CD8-positive, alpha-beta memory T cell (primary cell): ENCODE measurements at regions not wholly inside any gene's neighbourhood (a gene's known extent, or its start where the extent isn't known, plus 50 kb on each side); places are given as distances from the start of the nearest gene placed in this dataset.

Source experiments
- CTCF ChIA-PET: fragments of 350-600 bp; sonication (Branson Sonifier 250); formaldehyde crosslinking; loops from one replicate; lab custom pipeline; 2021; ENCODE audit warnings: antibody characterized with exemption; lab: Charles Lee
- POLR2A ChIA-PET: fragments of 350-600 bp; sonication (Branson Sonifier 250); formaldehyde crosslinking; loops from one replicate; lab custom pipeline; 2021; ENCODE audit warnings: antibody characterized with exemption; lab: Charles Lee
- DNase-seq, 5 donors: peaks; one replicate each; pipeline versions ENCODE4 v3.0.0 to v3.0.0-alpha.2; 2020 to 2022; ENCODE audit warnings: mixed read lengths in 1 of 5
- H3K27ac ChIP-seq: one replicate; pipeline ENCODE4 v1.7.0; 2013; ENCODE audit warnings: low read depth, mild to moderate bottlenecking, low read length, moderate library complexity
- H3K27me3 ChIP-seq: 2 replicates; pipeline ENCODE4 v1.7.0; 2013; ENCODE audit warnings: low read length, mild to moderate bottlenecking; ENCODE audit not compliant: insufficient read depth, poor library complexity, severe bottlenecking
- H3K36me3 ChIP-seq: 2 replicates; pipeline ENCODE4 v1.7.0; 2013; ENCODE audit warnings: mild to moderate bottlenecking, low read length, moderate library complexity; ENCODE audit not compliant: insufficient read depth
- H3K4me1 ChIP-seq: 2 replicates; pipeline ENCODE4 v1.7.0; 2013; ENCODE audit warnings: mild to moderate bottlenecking, low read length, moderate library complexity; ENCODE audit not compliant: insufficient read depth
- H3K4me3 ChIP-seq: 2 replicates; pipeline ENCODE4 v1.7.0; 2013; ENCODE audit warnings: mild to moderate bottlenecking, low read length
- H3K9me3 ChIP-seq: 2 replicates; pipeline ENCODE4 v1.7.0; 2013; ENCODE audit warnings: mild to moderate bottlenecking, low read length
- H3K27ac Mint-ChIP-seq, 8 donors: one replicate each; pipeline ENCODE4 v1.8.0; 2020 to 2021; ENCODE audit warnings: mixed read lengths in 8 of 8, mild to moderate bottlenecking in 6 of 8, inconsistent platforms in 3 of 8, moderate library complexity in 3 of 8
- H3K27me3 Mint-ChIP-seq, 2 donors: one replicate each; pipeline ENCODE4 v1.8.0; 2020 to 2021; ENCODE audit warnings: mixed read lengths in 2 of 2, mild to moderate bottlenecking in 1 of 2, moderate library complexity in 1 of 2
- H3K36me3 Mint-ChIP-seq, 3 donors: one replicate each; pipeline ENCODE4 v1.8.0; 2020 to 2021; ENCODE audit warnings: mixed read lengths in 3 of 3, inconsistent platforms in 1 of 3, mild to moderate bottlenecking in 1 of 3
- H3K4me1 Mint-ChIP-seq, 3 donors: one replicate each; pipeline ENCODE4 v1.8.0; 2020 to 2021; ENCODE audit warnings: mixed read lengths in 3 of 3, inconsistent platforms in 1 of 3, mild to moderate bottlenecking in 1 of 3
- H3K4me3 Mint-ChIP-seq, 7 donors: one replicate each; pipeline ENCODE4 v1.8.0; 2020 to 2021; ENCODE audit warnings: mixed read lengths in 7 of 7, mild to moderate bottlenecking in 6 of 7, moderate library complexity in 4 of 7, inconsistent platforms in 2 of 7
- H3K9me3 Mint-ChIP-seq, 5 donors: one replicate each; pipeline ENCODE4 v1.8.0; 2020 to 2022; ENCODE audit warnings: mixed read lengths in 5 of 5, mild to moderate bottlenecking in 3 of 5, moderate library complexity in 2 of 5, inconsistent platforms in 1 of 5

DNA sequence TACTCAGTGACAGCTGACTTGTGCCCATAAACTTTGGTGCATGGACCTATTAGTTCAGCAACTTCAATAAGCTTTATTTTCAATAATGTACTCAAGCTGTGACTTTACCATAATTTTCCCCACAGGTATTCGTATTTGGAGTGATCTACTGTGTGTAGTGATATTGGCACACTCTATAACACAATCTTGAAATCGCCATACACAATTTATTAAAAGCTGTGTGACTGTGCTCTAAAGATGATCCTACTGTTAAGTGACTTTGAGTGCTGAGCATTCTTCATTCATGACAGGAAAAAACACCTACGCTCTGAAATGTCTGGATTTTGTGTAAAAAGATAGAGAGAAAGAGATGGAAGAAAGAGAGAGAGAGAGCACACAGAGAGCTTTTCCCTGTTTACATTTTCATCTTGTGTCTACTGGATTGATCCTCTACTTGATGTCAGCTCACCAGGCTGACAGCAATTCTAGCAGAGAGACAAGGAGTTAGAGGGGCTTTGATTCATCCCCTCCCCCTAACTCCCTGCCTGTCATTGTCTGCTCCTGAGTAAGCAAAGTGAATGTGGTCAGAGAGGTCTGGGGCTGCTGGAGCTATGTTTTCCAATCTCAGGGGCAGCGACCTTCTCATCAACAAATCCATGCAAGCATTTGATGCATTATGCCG is 538.7 kb upstream of the POU3F2 start:
- no peaks in the 10 kb centered on the region for H3K36me3 Mint-ChIP-seq
- ChIA-PET CTCF (interaction anchor here (0.6 kb wide), 1 partner anchor 8 kb away, joined by 3 read pairs; no protein-coding TSS in a partner anchor), POLR2A (no interaction called here)
- H3K9me3 ChIP-seq: no peaks in the 10 kb centered on the region
- no peak for DNase-seq
- no peak overlapping the region for H3K4me3 Mint-ChIP-seq
- no peaks in the 10 kb centered on the region for H3K27me3 Mint-ChIP-seq
- H3K9me3 Mint-ChIP-seq: peaks cover 0 to 4% (median 2%) of the 10 kb centered on the region in 5 donors
- H3K4me3 ChIP-seq: no peak overlapping the region
- H3K27me3 ChIP-seq: no peaks in the 10 kb centered on the region
- H3K27ac Mint-ChIP-seq: peak overlapping the region in 1 of 8 donors; percentile 55
- no peak overlapping the region for H3K27ac ChIP-seq
- no peaks in the 10 kb centered on the region for H3K4me1 Mint-ChIP-seq
- H3K4me1 ChIP-seq: no peaks in the 10 kb centered on the region
- H3K36me3 ChIP-seq: no peaks in the 10 kb centered on the region

DNA sequence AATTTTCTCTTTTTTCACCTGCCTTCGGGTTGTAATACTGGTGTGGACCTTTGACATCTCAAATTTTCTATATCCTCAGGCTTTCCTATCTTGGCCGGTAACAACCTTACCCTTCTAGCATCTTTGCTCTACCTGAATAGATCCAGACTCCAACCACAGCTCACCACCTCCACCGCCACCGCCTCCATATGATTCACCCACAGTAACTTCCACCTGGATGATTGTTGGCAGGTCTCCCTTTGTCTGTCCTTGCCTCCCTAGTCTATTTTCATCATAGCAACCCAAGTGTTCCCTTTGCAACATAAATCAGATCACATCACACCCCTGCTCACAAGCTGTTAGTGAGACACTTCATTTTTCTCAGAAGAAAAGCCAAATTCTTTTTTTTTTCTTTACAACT is 525.8 kb upstream of the POU3F2 start:
- H3K4me1 Mint-ChIP-seq: no peaks in the 10 kb centered on the region
- DNase-seq: no peak
- no peaks in the 10 kb centered on the region for H3K9me3 ChIP-seq
- no peaks in the 10 kb centered on the region for H3K27me3 Mint-ChIP-seq
- no peak overlapping the region for H3K4me3 Mint-ChIP-seq
- no peak overlapping the region for H3K27ac ChIP-seq
- H3K9me3 Mint-ChIP-seq: peaks cover 0 to 17% (median 4%) of the 10 kb centered on the region in 5 donors
- ChIA-PET POLR2A (no interaction called here), CTCF (no interaction called here)
- no peaks in the 10 kb centered on the region for H3K36me3 Mint-ChIP-seq
- no peak overlapping the region for H3K27ac Mint-ChIP-seq
- H3K36me3 ChIP-seq: no peaks in the 10 kb centered on the region
- H3K4me1 ChIP-seq: no peaks in the 10 kb centered on the region
- H3K27me3 ChIP-seq: no peaks in the 10 kb centered on the region
- no peak overlapping the region for H3K4me3 ChIP-seq

DNA sequence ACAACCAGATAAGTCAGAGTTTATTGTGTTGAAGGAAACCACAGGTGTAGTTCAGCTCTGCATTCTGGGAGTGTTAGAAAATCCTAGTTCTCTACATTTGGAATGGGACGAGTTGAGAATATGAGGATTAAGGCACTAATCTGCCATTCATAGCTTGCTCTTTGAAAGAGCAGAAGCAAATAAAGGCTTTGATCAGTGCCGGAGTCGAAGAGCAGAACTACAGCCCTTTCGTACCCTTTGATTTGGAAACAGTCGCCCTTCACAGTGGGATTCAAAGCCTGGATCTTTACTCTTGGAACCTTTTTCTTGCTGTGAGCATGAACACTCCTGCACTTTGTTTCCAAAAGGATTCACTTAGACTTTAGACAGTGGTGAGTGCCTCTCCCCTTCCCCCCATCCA is 523.9 kb upstream of the POU3F2 start:
- Histone ChIP-seq H3K36me3 (no peaks in the 10 kb centered on the region), H3K4me1 (no peaks in the 10 kb centered on the region), H3K9me3 (no peaks in the 10 kb centered on the region), H3K4me3 (no peak overlapping the region), H3K27ac (no peak overlapping the region), H3K27me3 (no peaks in the 10 kb centered on the region)
- H3K9me3 Mint-ChIP-seq: peaks cover 0 to 9% (median 4%) of the 10 kb centered on the region in 5 donors
- ChIA-PET POLR2A (no interaction called here), CTCF (no interaction called here)
- H3K4me3 Mint-ChIP-seq: no peak overlapping the region
- no peak overlapping the region for H3K27ac Mint-ChIP-seq
- no peaks in the 10 kb centered on the region for H3K27me3 Mint-ChIP-seq
- no peak for DNase-seq
- H3K4me1 Mint-ChIP-seq: no peaks in the 10 kb centered on the region
- H3K36me3 Mint-ChIP-seq: no peaks in the 10 kb centered on the region

DNA sequence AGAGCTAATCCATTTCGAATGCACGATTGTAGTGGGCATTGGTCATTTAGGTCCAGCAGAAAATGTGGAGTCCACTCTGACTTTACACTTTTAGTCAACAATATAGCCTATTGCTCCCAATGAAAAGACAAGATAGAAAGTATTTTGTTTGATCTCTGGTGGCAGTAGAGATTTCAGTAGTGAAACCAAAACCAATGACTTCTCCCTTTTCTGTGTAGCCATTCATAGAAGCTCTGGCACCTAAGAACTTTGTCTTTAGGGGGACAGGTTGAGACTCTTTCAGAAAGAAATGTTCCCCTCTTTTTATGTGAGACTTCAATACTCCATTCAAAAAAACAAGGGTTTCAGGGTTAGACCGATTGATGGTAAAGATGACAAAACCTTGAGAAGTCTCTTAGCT is 510.8 kb upstream of the POU3F2 start:
- Mint-ChIP-seq H3K4me1 (no peaks in the 10 kb centered on the region), H3K27ac (no peak overlapping the region), H3K9me3 (peaks cover 0 to 11% (median 0%) of the 10 kb centered on the region in 5 donors), H3K27me3 (no peaks in the 10 kb centered on the region), H3K4me3 (no peak overlapping the region), H3K36me3 (no peaks in the 10 kb centered on the region)
- Histone ChIP-seq H3K27ac (no peak overlapping the region), H3K27me3 (no peaks in the 10 kb centered on the region), H3K4me1 (no peaks in the 10 kb centered on the region), H3K36me3 (no peaks in the 10 kb centered on the region), H3K9me3 (no peaks in the 10 kb centered on the region), H3K4me3 (no peak overlapping the region)
- ChIA-PET CTCF (no interaction called here), POLR2A (no interaction called here)
- DNase-seq: no peak

DNA sequence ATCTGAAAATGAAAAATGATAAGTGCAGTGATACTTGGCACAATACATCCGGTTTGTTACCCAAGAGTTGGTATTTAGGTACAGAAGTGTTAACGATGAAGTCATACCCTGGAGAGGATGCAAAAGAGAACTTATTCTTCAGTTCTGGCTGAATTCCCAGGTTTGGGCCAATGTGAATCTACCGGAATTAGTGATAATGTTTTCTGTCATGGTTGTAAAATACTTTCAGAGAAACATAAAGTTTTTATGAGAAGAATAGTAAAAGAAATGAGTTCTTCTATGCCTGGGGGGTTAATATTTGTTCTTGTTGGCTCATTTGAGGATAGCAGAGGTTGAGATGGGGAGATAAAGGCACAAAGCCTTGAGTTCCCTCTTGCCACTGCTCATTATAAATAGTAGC is 509.9 kb upstream of the POU3F2 start:
- no peaks in the 10 kb centered on the region for H3K4me1 Mint-ChIP-seq
- H3K27ac ChIP-seq: no peak overlapping the region
- H3K27me3 ChIP-seq: no peaks in the 10 kb centered on the region
- no peaks in the 10 kb centered on the region for H3K36me3 ChIP-seq
- peaks cover 0 to 11% (median 0%) of the 10 kb centered on the region in 5 donors for H3K9me3 Mint-ChIP-seq
- H3K4me3 ChIP-seq: no peak overlapping the region
- no peaks in the 10 kb centered on the region for H3K27me3 Mint-ChIP-seq
- DNase-seq: no peak
- ChIA-PET POLR2A (no interaction called here), CTCF (no interaction called here)
- H3K4me1 ChIP-seq: no peaks in the 10 kb centered on the region
- no peaks in the 10 kb centered on the region for H3K36me3 Mint-ChIP-seq
- no peaks in the 10 kb centered on the region for H3K9me3 ChIP-seq
- no peak overlapping the region for H3K4me3 Mint-ChIP-seq
- no peak overlapping the region for H3K27ac Mint-ChIP-seq

DNA sequence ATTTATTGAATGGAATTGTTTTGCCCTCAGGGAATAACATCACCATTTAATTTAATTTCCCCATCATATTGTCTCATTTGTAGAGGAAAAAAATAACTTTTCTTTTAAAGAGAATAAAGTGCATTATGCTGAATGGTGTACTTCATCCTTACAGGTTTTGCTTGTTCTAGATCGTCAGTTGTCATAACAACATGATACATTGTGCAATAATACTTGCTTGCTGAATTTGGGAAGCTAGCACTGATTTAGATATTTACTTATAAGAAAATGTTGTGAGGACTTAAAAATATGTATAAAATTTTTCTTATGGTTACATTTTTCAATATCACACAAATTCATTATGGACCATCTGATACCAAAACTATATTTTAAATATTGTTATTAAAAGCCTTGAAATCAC is 509.0 kb upstream of the POU3F2 start:
- H3K9me3 ChIP-seq: no peaks in the 10 kb centered on the region
- Mint-ChIP-seq H3K4me3 (no peak overlapping the region), H3K9me3 (peaks cover 0 to 11% (median 0%) of the 10 kb centered on the region in 5 donors), H3K36me3 (no peaks in the 10 kb centered on the region), H3K27me3 (no peaks in the 10 kb centered on the region), H3K27ac (no peak overlapping the region), H3K4me1 (no peaks in the 10 kb centered on the region)
- no peaks in the 10 kb centered on the region for H3K4me1 ChIP-seq
- H3K36me3 ChIP-seq: no peaks in the 10 kb centered on the region
- DNase-seq: no peak
- POLR2A ChIA-PET: no interaction called here
- no peak overlapping the region for H3K4me3 ChIP-seq
- no peaks in the 10 kb centered on the region for H3K27me3 ChIP-seq
- CTCF ChIA-PET: no interaction called here
- H3K27ac ChIP-seq: no peak overlapping the region

DNA sequence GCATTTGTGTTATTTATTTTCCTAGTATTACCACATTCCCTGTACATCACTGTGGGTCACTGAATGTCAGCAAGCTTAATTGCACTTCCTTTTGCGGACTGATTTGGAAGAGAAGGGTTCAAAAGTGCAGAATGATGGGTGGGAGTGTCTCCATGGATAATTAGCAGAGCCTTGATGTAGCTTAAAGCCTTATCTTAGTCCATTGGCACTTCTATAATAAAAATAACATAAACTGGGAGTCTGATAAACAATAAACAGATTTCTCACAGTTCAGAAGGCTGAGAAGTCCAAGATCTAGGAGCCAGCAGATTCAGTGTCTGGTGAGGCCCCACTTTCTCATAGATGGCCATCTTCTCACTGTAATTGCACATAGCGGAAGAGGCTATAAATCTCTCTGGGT is 501.1 kb upstream of the POU3F2 start:
- ChIA-PET POLR2A (no interaction called here), CTCF (no interaction called here)
- no peaks in the 10 kb centered on the region for H3K27me3 Mint-ChIP-seq
- H3K36me3 Mint-ChIP-seq: no peaks in the 10 kb centered on the region
- peak overlapping the region in 1 of 8 donors; percentile 37 for H3K27ac Mint-ChIP-seq
- DNase-seq: no peak
- Histone ChIP-seq H3K27me3 (no peaks in the 10 kb centered on the region), H3K36me3 (no peaks in the 10 kb centered on the region), H3K9me3 (no peaks in the 10 kb centered on the region), H3K4me1 (no peaks in the 10 kb centered on the region), H3K27ac (no peak overlapping the region), H3K4me3 (no peak overlapping the region)
- H3K4me1 Mint-ChIP-seq: no peaks in the 10 kb centered on the region
- no peak overlapping the region for H3K4me3 Mint-ChIP-seq
- peaks cover 0 to 9% (median 0%) of the 10 kb centered on the region in 5 donors for H3K9me3 Mint-ChIP-seq

DNA sequence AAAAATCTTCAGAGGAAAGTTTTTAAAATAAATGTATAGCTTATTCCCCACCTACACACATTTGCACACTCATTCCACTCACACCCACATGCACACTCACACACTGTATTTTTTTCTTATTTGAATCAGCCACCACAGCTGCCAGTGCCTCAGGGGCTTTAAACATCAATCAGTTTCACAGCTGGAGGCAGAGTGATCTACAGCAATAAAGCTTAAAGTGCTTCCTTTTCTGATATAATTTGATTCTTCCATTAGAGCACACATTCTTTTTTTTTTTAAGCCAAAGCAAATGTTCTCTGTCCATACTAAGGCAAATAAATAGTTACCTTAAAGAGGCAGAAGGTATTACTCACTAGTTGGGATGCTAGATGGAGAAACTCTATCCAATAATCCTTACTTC is 498.8 kb upstream of the POU3F2 start:
- Mint-ChIP-seq H3K4me1 (no peaks in the 10 kb centered on the region), H3K4me3 (no peak overlapping the region), H3K27ac (no peak overlapping the region), H3K27me3 (no peaks in the 10 kb centered on the region), H3K36me3 (no peaks in the 10 kb centered on the region), H3K9me3 (peaks cover 0 to 6% (median 0%) of the 10 kb centered on the region in 5 donors)
- ChIA-PET POLR2A (no interaction called here), CTCF (no interaction called here)
- H3K4me1 ChIP-seq: no peaks in the 10 kb centered on the region
- no peaks in the 10 kb centered on the region for H3K9me3 ChIP-seq
- no peaks in the 10 kb centered on the region for H3K36me3 ChIP-seq
- H3K27ac ChIP-seq: no peak overlapping the region
- DNase-seq: no peak
- no peaks in the 10 kb centered on the region for H3K27me3 ChIP-seq
- no peak overlapping the region for H3K4me3 ChIP-seq
